Spleen (tissue), 11 donors: ENCODE measurements at regions not wholly inside any gene's neighbourhood (a gene's known extent, or its start where the extent isn't known, plus 50 kb on each side); places are given as distances from the start of the nearest gene placed in this dataset.

Experiments
- DNase-seq: peaks from one replicate; pipeline ENCODE4 v3.0.0-alpha.2; 2020
- H3K27ac ChIP-seq, 8 donors: fragments of 200-600 bp; sonication (generic) in 7 of 8; 1 replicate in 4 of 8; 2 replicates in 4 of 8; pipeline versions ENCODE4 v1.5.0 to v1.8.0; 2016 to 2021; ENCODE audit warnings: inconsistent platforms in 4 of 8, mild to moderate bottlenecking in 4 of 8, moderate library complexity in 1 of 8
- H3K27me3 ChIP-seq, 7 donors: fragments of 200-600 bp; sonication (generic) in 6 of 7; replicated peaks in 1 of 7; 1 replicate in 4 of 7; 2 replicates in 3 of 7; pipeline versions ENCODE4 v1.5.0 to v1.8.0; 2016 to 2021; ENCODE audit warnings: inconsistent platforms in 3 of 7, mild to moderate bottlenecking in 1 of 7
- H3K36me3 ChIP-seq, 6 donors: fragments of 200-600 bp; sonication (generic) in 5 of 6; 1 replicate in 4 of 6; 2 replicates in 2 of 6; pipeline versions ENCODE4 v1.5.0 to v1.8.0; 2016 to 2021; ENCODE audit warnings: inconsistent platforms in 2 of 6
- H3K4me1 ChIP-seq, 6 donors: fragments of 200-600 bp; sonication (generic) in 5 of 6; 1 replicate in 3 of 6; 2 replicates in 3 of 6; pipeline versions ENCODE4 v1.5.0 to v1.8.0; 2016 to 2021; ENCODE audit warnings: inconsistent platforms in 3 of 6
- H3K4me3 ChIP-seq, 8 donors: fragments of 200-600 bp; sonication (generic) in 7 of 8; 1 replicate in 4 of 8; 2 replicates in 4 of 8; pipeline versions ENCODE4 v1.5.0 to v1.8.0; 2016 to 2021; ENCODE audit warnings: inconsistent platforms in 4 of 8, mild to moderate bottlenecking in 4 of 8, moderate library complexity in 2 of 8
- H3K9me3 ChIP-seq, 8 donors: fragments of 200-600 bp; sonication (generic) in 7 of 8; 1 replicate in 4 of 8; 2 replicates in 4 of 8; pipeline versions ENCODE4 v1.5.0 to v1.8.0; 2016 to 2021; ENCODE audit warnings: inconsistent platforms in 4 of 8
- CTCF ChIP-seq, 11 experiments: fragments of 200-600 bp in 7 of 11; fragments of 450-650 bp in 4 of 11; sonication (generic) in 4 of 11; IDR thresholded peaks in 8 of 11; conservative IDR thresholded peaks in 3 of 11; 1 replicate in 7 of 11; 2 replicates in 4 of 11; pipeline versions ENCODE4 v1.4.0 to v1.8.0; 2016 to 2021; ENCODE audit warnings: antibody characterized with exemption in 11 of 11, inconsistent platforms in 4 of 11, mild to moderate bottlenecking in 1 of 11
- POLR2A ChIP-seq, 3 donors: fragments of 450-650 bp; IDR thresholded peaks; one replicate each; pipeline ENCODE4 v1.5.1; 2017; ENCODE audit warnings: antibody characterized with exemption in 3 of 3, mild to moderate bottlenecking in 1 of 3
- POLR2AphosphoS5 ChIP-seq, 3 donors: sonication (generic); formaldehyde crosslinking; IDR thresholded peaks; one replicate each; pipeline ENCODE4 v1.5.1; 2017; ENCODE audit warnings: antibody characterized with exemption in 3 of 3
- WGBS, 5 donors: extraction: QIAGEN DNeasy Blood & Tissue Kit in 3 of 5; methylation state at CpG; one replicate each; pipeline versions ENCODE4 v1.1.5 to v1.1.7; 2013 to 2018; 5-methylcytosine and 5-hydroxymethylcytosine counted together
- intact Hi-C: fragments of 100-400 bp; cut with DNase I; formaldehyde crosslinking; loops from one replicate; pipeline ENCODE4 v1.15.0; 2023; ENCODE audit warnings: low total_unique reads
- donor health status: healthy with polysubstance abuse.
- donor health status: DM: no; HTN: no; CAD: no; lungs with moderate emphysema.
- donor health status: DM: no; HTN: no; CAD: no.
- donor health status: Bipolar disorder and iron deficiency.
- donor health status: healthy.
- donor health status: DM: no; HTN: no; CAD: no.
- donor health status: DM: yes; HTN: yes; CAD: no.

- DNase-seq = no peak
- 93 to 100% (median 98%) methylated on average over 1 of the region's 1 CpG for WGBS, 5 donors
- intact Hi-C loops = no loop called here
Observed at GRCh38 chr9:89975024-89975423, 370.2 kb downstream of the GADD45G start.

GRCh38 chr9:89975630-89976029 is 370.8 kb downstream of the GADD45G start:
- H3K9me3 ChIP-seq = no peaks in the 10 kb centered on the region
- no peak overlapping the region for H3K4me3 ChIP-seq
- no peak for DNase-seq
- TF ChIP-seq POLR2AphosphoS5 (IDR thresholded peaks at IDR 0.05) = no peak
- no peak for TF ChIP-seq CTCF (IDR thresholded peaks at IDR 0.05 in 8 of 11, conservative IDR thresholded peaks at IDR 0.05 in 3 of 11)
- TF ChIP-seq POLR2A (IDR thresholded peaks at IDR 0.05) = no peak
- H3K4me1 ChIP-seq = peaks cover 0 to 6% (median 0%) of the 10 kb centered on the region in 6 donors
- H3K27ac ChIP-seq = no peak overlapping the region
- no peaks in the 10 kb centered on the region for H3K27me3 ChIP-seq
- H3K36me3 ChIP-seq = no peaks in the 10 kb centered on the region
- WGBS, 5 donors = 57 to 91% (median 64%) methylated on average over 2 of the region's 2 CpGs
- intact Hi-C loops = no loop called here

More at GRCh38 chr9:89975024-89975423, 370.2 kb downstream of the GADD45G start:
- TF ChIP-seq POLR2AphosphoS5 (IDR thresholded peaks at IDR 0.05) (no peak), CTCF (IDR thresholded peaks at IDR 0.05 in 8 of 11, conservative IDR thresholded peaks at IDR 0.05 in 3 of 11) (no peak), POLR2A (IDR thresholded peaks at IDR 0.05) (no peak)
- Histone ChIP-seq H3K9me3 (no peaks in the 10 kb centered on the region), H3K27me3 (no peaks in the 10 kb centered on the region), H3K4me3 (no peak overlapping the region), H3K36me3 (no peaks in the 10 kb centered on the region), H3K4me1 (peaks cover 0 to 6% (median 0%) of the 10 kb centered on the region in 6 donors), H3K27ac (no peak overlapping the region)

GRCh38 chr9:89978185-89978584 is 373.4 kb downstream of the GADD45G start:
- intact Hi-C loops = no loop called here
- H3K27ac ChIP-seq = no peak overlapping the region
- H3K36me3 ChIP-seq = no peaks in the 10 kb centered on the region
- H3K4me3 ChIP-seq = no peak overlapping the region
- no peak for DNase-seq
- WGBS, 5 donors = 23 to 48% (median 33%) methylated on average over 4 of the region's 4 CpGs
- H3K27me3 ChIP-seq = no peaks in the 10 kb centered on the region
- peak in 7 of 11 experiments; percentile 9 to 43 (median 29) for TF ChIP-seq CTCF (IDR thresholded peaks at IDR 0.05 in 8 of 11, conservative IDR thresholded peaks at IDR 0.05 in 3 of 11)
- no peak for TF ChIP-seq POLR2AphosphoS5 (IDR thresholded peaks at IDR 0.05)
- H3K9me3 ChIP-seq = no peaks in the 10 kb centered on the region
- H3K4me1 ChIP-seq = peaks cover 0 to 6% (median 0%) of the 10 kb centered on the region in 6 donors

DNA sequence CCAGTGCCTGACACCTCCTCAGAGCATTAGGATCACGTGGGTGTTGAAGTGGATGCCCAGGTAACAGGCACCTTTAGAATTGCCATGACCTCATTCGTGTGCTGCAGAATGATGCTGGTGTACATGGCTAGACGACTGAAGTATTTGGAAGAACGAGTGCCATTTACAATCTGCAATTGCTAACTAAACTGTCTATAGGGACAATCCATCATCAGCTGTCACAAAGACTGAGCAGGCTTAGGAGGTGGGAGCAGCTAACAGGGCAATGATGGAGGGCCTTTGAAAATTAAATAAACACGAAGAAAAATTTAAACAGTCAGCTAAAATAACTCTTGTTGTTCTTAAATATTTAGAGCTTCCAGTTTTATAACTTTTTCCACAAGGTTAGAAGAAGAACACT is 375.8 kb downstream of the GADD45G start:
- H3K4me3 ChIP-seq = no peak overlapping the region
- H3K4me1 ChIP-seq = peaks cover 0 to 6% (median 0%) of the 10 kb centered on the region in 6 donors
- TF ChIP-seq CTCF (IDR thresholded peaks at IDR 0.05 in 8 of 11, conservative IDR thresholded peaks at IDR 0.05 in 3 of 11) = no peak
- no peak for TF ChIP-seq POLR2AphosphoS5 (IDR thresholded peaks at IDR 0.05)
- TF ChIP-seq POLR2A (IDR thresholded peaks at IDR 0.05) = no peak
- no peaks in the 10 kb centered on the region for H3K36me3 ChIP-seq
- intact Hi-C loops = no loop called here
- no peaks in the 10 kb centered on the region for H3K27me3 ChIP-seq
- H3K27ac ChIP-seq = no peak overlapping the region
- WGBS, 5 donors = 80 to 82% (median 80%) methylated on average over 5 of the region's 5 CpGs
- no peaks in the 10 kb centered on the region for H3K9me3 ChIP-seq
- no peak for DNase-seq
